ENCODE measurements at regions not wholly inside any gene's neighbourhood (a gene's known extent, or its start where the extent isn't known, plus 50 kb on each side); places are given as distances from the start of the nearest gene placed in this dataset.

- TF ChIP-seq POLR2AphosphoS5 (IDR thresholded peaks at IDR 0.05) (no peak), CTCF (IDR thresholded peaks at IDR 0.05) (no peak), POLR2A (IDR thresholded peaks at IDR 0.05) (no peak)
Observed at GRCh38 chr2:198322275-198322674, 517.9 kb downstream of the PLCL1 start.

All from sigmoid colon (tissue), 4 donors.